Lower lobe of right lung (tissue), 2 donors: ENCODE measurements at regions not wholly inside any gene's neighbourhood (a gene's known extent, or its start where the extent isn't known, plus 50 kb on each side); places are given as distances from the start of the nearest gene placed in this dataset.

ENCODE experiments used
- ATAC-seq, 2 donors: fragments of 200-7000 bp; cut with Tn5 transposase; one replicate each; pipeline ENCODE4 v1.9.1; 2020 to 2022; ENCODE audit warnings: mild to moderate bottlenecking in 2 of 2, moderate library complexity in 2 of 2
- DNase-seq: peaks from one replicate; pipeline ENCODE4 v3.0.0-alpha.2; 2020
- H3K27ac ChIP-seq: fragments of 200-600 bp; one replicate; pipeline ENCODE4 v1.8.0; 2022
- H3K27me3 ChIP-seq: fragments of 200-600 bp; one replicate; pipeline ENCODE4 v1.8.0; 2022; ENCODE audit warnings: low read depth
- H3K36me3 ChIP-seq: fragments of 200-600 bp; one replicate; pipeline ENCODE4 v1.8.0; 2022; ENCODE audit warnings: mild to moderate bottlenecking
- H3K4me1 ChIP-seq: fragments of 200-600 bp; one replicate; pipeline ENCODE4 v1.8.0; 2022
- H3K4me3 ChIP-seq: fragments of 200-600 bp; one replicate; pipeline ENCODE4 v1.8.0; 2022; ENCODE audit warnings: mild to moderate bottlenecking
- H3K9me3 ChIP-seq: fragments of 200-600 bp; one replicate; pipeline ENCODE4 v1.8.0; 2022
- CTCF ChIP-seq: fragments of 200-600 bp; IDR thresholded peaks from one replicate; pipeline ENCODE4 v1.8.0; 2022; ENCODE audit warnings: antibody characterized with exemption, mild to moderate bottlenecking
- intact Hi-C: fragments of 100-400 bp; cut with DNase I; formaldehyde crosslinking; loops from one replicate; pipeline ENCODE4 v1.11.0; 2022
- donor health status: DM: no; HTN: yes; CAD: no; lungs with severe emphysema.

GRCh38 chr15:37791693-37792092 lies 142.7 kb upstream of the TMCO5A start:
- no peak for TF ChIP-seq CTCF
- Histone ChIP-seq H3K36me3 (no peaks in the 10 kb centered on the region), H3K4me1 (no peaks in the 10 kb centered on the region), H3K27me3 (no peaks in the 10 kb centered on the region), H3K9me3 (no peaks in the 10 kb centered on the region), H3K27ac (no peak overlapping the region), H3K4me3 (no peak overlapping the region)
- intact Hi-C loops: no loop called here
- ATAC-seq (no peak), DNase-seq (no peak)

- TF ChIP-seq CTCF: no peak
Observed at GRCh38 chr15:37792351-37792750, 142.1 kb upstream of the TMCO5A start.

GRCh38 chr15:37793851-37794250 lies 140.6 kb upstream of the TMCO5A start:
- DNase-seq: no peak
- Histone ChIP-seq H3K4me3 (no peak overlapping the region), H3K9me3 (no peaks in the 10 kb centered on the region), H3K27me3 (no peaks in the 10 kb centered on the region), H3K27ac (no peak overlapping the region), H3K4me1 (no peaks in the 10 kb centered on the region), H3K36me3 (no peaks in the 10 kb centered on the region)
- intact Hi-C loops: no loop called here
- no peak for TF ChIP-seq CTCF
- no peak for ATAC-seq

More at GRCh38 chr15:37792351-37792750, 142.1 kb upstream of the TMCO5A start:
- Histone ChIP-seq H3K27ac (no peak overlapping the region), H3K9me3 (no peaks in the 10 kb centered on the region), H3K27me3 (no peaks in the 10 kb centered on the region), H3K36me3 (no peaks in the 10 kb centered on the region), H3K4me1 (no peaks in the 10 kb centered on the region), H3K4me3 (no peak overlapping the region)
- DNase-seq: no peak
- intact Hi-C loops: no loop called here
- no peak for ATAC-seq

GRCh38 chr15:37794947-37795346 lies 139.5 kb upstream of the TMCO5A start:
- no peaks in the 10 kb centered on the region for H3K4me1 ChIP-seq
- H3K27ac ChIP-seq: no peak overlapping the region
- no peak for TF ChIP-seq CTCF
- no peaks in the 10 kb centered on the region for H3K36me3 ChIP-seq
- no peak overlapping the region for H3K4me3 ChIP-seq
- intact Hi-C loops: no loop called here
- H3K27me3 ChIP-seq: no peaks in the 10 kb centered on the region
- DNase-seq: no peak
- ATAC-seq: no peak
- no peaks in the 10 kb centered on the region for H3K9me3 ChIP-seq

GRCh38 chr15:37801529-37801928 lies 132.9 kb upstream of the TMCO5A start:
- Histone ChIP-seq H3K27ac (no peak overlapping the region), H3K9me3 (no peaks in the 10 kb centered on the region), H3K36me3 (no peaks in the 10 kb centered on the region), H3K4me3 (no peak overlapping the region), H3K4me1 (no peaks in the 10 kb centered on the region), H3K27me3 (no peaks in the 10 kb centered on the region)
- intact Hi-C loops: no loop called here
- ATAC-seq: no peak
- DNase-seq: no peak
- no peak for TF ChIP-seq CTCF

- H3K27me3 ChIP-seq: no peaks in the 10 kb centered on the region
- H3K36me3 ChIP-seq: no peaks in the 10 kb centered on the region
- no peaks in the 10 kb centered on the region for H3K4me1 ChIP-seq
- H3K27ac ChIP-seq: no peak overlapping the region
- ATAC-seq: no peak
- DNase-seq: no peak
- intact Hi-C loops: no loop called here
- no peaks in the 10 kb centered on the region for H3K9me3 ChIP-seq
- H3K4me3 ChIP-seq: no peak overlapping the region
- TF ChIP-seq CTCF: no peak
Observed at GRCh38 chr15:37806808-37807207, 127.6 kb upstream of the TMCO5A start.
